NCI-H748 (cell line): ENCODE measurements at regions not wholly inside any gene's neighbourhood (a gene's known extent, or its start where the extent isn't known, plus 50 kb on each side); places are given as distances from the start of the nearest gene placed in this dataset.

ENCODE experiments used
- DNase-seq: peaks from one replicate; lab custom pipeline; 2025; ENCODE audit not compliant: unreplicated experiment; lab: John Stamatoyannopoulos, UW

DNA sequence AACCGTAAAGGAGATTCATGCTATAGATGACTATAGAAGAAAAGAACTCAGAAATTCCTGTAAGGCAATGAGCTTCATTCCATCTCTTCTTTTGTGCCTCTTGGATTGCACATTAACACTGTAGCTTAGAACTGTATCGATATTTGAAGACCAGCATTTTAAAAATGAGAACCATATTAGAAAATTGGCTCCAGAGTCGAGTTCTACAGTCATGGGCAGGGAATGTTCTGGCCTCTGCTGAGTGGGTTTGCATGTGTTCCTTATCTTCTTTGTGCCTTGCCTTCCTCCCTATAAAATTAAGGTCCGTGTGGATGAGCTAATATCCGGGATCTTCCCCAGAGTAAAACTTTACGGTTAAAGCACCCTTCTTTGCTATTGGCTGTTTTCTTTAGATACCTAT, 77.4 kb upstream of the PLCL2 start:
- no peak for DNase-seq

DNA sequence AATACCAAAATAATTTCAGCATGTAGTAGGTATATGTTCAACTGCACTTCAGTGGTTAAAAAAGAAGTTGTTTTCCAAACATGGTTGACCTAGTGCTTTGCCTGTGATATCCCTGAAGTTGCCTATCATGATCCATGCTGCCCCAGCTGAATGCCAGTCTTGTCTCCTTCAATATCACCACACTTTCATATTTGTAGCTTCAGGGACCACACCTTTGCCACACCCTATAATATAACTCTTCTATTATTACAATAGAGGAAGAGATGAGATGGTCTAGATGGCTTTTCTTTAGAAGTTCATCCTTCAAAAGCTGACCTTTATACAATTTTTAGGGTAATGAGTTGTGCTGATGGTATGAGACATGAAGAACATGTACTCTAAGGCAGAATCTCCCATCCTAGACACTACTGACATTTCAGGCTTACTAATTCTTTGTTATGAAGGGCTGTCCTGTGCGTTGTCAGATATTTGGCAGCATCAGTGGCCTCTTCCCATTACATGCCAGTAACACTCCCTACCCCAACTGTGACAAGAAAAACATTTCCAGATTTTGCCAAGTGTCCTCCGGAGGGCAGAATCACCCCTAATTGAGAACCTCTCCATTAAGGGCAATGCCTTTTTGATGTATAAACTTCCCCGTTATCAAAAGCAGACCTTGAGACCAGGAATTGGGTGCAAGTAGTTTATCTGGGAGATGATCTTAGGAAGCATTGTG, 76.2 kb upstream of the PLCL2 start:
- DNase-seq: no peak

DNA sequence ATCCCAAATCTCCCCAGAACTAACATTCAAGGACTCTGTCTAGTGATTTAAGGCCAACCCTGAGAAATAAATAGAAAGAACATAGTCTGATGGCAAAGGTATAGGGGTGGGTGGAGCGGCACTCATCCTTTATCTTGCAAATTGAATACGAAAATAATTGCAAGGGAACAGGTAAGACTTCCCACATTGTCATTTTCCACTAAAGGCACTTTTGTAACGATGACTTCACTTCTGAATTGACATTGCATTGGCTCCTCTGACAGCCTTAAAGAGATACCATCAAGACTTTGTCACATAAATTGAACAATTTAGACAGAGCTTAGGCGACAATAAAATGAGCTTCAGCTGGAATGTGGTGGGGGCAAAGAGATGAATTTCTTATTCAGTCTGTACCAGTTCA, 75.3 kb upstream of the PLCL2 start:
- DNase-seq: no peak

DNA sequence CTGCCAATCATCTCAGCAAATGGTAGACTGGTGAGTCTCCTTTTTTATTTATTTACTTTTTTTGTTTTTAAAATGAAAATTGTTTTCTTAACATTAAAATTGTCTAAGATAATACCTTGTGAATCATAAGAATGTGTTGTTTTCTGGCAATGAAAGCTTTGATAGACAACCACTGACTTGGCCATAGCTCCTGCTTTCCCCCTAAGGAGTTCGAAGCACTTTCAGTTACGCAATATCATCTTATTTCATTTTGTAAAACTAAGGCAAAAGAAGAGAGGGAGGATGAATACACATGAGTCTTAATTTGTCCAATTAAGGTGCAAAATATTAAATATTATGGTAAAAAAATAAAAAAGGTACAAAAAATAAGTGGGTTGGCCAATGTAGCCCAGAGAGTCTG, 74.8 kb upstream of the PLCL2 start:
- DNase-seq: no peak

DNA sequence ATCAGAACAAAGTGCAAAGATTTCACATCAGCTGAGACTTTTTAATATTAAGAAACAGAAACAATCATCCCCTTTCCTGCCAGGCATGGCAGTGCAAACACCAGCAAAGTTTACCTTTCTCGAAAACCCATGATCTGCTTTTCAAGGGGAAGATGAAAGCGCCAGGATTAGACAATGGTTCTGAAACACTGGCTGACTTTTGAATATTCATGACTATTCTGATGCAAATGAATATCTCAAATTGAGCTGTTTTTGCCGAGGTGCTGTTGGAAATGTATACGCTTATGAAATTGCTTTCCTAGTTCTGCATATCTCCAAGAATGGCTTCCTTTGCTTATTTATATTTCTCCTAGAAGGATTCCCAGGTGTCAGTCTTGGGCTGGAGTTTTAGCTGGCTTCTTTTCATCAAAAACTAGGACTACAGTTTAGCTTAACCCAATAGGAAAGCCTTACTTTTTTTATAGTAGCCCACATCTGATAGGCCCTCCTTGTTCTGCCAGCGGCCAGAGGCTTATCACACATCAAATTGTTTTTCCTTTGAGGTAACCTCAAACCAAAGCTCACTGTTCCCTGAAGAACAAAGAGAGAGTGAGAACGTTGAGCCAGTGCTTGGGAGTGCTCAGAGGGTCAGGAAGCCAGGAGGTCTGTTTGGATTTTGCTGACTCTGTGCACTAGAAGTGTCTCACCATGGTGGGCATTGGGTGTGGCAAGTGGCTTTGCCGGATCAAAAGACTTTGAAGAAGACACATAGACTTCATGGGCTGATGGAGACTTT, 74.0 kb upstream of the PLCL2 start:
- DNase-seq: no peak

DNA sequence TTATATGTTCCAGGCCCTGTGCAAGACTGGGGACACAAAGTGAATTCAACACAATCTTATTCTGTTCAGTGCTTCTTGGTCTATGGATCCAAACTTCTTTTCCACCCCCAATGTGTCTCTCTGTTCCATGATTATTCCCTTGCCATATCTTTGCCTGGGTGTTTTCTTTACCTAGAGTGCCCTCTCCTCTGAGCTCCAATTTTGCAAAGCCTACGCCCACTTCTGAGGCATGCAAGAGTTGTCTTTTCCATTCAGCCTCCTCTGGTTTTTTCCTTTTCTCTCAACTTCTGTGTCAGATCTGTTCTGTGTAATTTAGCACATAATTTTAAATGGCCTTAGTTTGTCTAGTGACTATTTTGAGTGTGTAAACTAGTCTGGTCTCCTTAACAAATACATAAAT, 72.8 kb upstream of the PLCL2 start:
- no peak for DNase-seq

DNA sequence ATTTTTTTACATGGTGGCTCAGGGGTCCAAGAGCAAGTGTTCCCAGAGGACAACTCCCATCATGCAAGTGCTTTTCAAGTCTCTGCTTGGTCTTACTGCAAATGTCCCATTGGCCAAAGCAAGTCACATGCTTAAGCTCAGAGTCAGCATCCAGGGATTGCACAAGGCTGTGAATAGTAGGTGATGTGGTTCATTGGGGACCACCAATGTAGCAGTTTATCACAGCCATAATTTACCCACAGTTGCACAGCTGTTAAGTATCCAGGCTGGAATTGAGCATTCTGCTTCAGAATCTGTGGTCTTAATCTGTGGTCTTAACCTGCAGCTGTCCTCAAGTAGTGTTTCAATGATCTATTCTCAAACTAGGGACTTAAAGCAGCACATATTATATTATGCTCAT, 71.4 kb upstream of the PLCL2 start:
- DNase-seq: no peak

DNA sequence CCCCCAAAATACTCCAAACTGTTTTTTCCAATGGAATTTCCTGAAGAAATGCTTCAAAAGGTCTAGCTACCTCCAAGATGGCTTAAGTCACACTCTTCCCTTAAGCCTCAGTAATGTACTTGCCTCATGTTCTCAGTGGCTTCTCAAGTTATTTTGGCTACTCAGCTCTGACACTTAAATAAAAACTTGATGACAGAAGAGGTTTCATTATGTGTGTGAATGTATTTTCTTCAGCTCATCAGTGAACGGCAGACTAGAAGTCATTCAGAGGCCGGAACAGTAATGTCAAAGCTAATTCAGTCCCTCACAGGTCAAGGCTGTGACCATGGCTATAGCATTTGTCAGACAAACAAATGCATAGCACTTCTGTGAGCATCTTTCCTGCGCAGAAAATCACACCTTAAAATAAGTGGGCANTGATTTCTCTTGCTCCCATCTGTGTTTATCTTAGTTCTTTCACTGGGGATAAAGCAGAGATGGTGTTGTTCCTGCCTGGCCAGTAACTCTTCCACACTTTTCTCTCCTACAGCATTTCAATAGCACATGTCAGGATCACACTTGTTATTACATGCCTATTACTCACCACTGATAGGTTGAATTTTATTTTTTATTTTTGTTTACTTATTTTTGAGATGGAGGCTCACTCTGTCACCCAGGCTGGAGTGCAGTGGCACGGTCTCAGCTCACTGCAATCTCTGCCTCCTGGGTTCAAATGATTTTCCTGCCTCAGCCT, 68.5 kb upstream of the PLCL2 start:
- no peak for DNase-seq

DNA sequence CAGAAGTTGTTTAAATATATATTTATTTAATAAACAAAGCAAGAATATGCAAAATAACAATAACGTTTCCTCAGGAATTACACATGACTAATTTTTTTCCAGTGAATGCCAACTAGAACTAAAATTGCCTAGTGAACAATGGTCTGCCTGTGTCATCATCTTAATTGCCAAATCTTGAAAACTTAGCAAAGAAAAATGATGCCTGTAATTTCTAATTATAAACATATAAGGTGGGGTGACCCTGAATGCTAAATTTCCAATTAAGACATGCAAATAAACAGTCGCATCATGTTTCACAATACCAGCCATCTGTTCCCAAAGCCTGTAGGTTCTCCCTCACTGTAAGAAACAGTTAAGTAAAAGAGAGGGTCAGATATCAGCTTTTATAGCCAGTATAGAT, 67.6 kb upstream of the PLCL2 start:
- DNase-seq: peak; percentile 2

DNA sequence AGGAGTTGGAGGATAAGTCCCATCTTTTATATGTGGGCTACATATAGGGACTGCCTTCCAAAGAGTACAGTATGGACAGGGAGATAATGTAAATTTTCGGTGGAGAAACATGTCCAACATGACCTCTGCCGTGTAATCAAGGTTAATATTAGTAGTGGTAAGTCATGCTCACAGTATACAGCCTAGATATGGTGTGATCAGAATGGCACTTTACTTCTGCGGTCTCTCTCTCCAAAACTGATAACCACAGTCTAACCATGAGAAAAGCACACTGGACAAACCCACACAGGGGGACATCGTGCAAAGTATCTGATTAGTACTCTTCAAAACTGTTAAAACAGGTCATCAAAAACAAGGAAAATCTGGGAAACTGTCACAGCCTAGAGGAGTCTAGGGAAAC, 66.6 kb upstream of the PLCL2 start:
- DNase-seq: no peak

DNA sequence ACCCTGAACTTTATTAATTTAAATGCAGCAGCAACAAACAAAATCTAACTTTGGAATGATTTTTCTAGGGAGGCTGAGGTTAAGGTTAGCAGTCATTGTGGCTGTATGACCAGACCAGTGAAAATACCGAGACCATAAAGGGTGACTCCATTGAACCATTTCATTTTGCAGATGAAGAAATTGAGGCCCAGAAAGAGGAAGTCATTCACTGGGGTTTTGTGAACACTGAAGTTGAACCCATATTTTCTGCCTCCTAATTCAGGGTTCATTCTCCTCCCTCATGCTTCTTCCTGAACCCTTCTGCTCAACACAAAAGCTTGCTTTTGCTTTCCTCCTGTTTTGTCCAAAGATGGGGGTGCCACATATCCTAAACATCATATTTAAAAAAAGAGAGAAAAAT, 65.8 kb upstream of the PLCL2 start:
- no peak for DNase-seq

DNA sequence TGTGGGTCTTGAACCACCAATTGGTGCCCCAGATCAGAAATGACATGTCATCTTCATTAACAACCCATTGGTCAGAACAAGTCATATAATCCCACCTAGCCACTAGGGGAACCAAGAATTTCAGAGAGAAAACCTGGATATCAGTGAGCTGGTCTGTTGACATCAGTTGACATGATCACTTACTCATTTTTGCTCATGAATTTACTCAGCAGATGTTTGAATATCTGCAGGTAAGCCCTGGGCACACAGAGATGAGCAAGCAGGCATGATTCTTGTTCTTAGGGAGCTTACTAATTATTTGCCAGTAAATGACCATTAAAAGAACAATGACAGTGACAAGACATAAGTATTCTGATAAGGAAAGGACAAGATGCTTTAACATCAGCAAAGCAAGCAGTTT, 64.3 kb upstream of the PLCL2 start:
- DNase-seq: no peak

DNA sequence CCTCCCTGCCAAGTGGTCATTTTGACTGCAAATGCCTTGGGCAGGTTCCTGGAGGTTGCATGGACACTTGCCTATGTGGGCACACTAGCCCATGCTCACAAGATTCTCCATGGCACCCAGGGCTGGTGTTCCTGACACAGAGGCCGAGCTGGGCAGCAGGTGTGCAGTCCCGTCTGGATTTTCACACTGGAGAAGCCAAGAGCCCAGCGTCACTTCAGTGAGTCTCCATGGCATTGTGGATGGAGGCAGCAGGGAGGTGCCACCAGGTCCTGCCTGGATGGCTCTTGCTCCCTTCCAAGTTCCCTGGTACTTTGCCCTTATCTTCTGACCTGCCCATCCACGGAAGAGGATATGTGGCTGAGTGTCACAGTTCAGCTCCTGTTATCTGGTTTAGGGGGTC, 63.7 kb upstream of the PLCL2 start:
- DNase-seq: no peak

DNA sequence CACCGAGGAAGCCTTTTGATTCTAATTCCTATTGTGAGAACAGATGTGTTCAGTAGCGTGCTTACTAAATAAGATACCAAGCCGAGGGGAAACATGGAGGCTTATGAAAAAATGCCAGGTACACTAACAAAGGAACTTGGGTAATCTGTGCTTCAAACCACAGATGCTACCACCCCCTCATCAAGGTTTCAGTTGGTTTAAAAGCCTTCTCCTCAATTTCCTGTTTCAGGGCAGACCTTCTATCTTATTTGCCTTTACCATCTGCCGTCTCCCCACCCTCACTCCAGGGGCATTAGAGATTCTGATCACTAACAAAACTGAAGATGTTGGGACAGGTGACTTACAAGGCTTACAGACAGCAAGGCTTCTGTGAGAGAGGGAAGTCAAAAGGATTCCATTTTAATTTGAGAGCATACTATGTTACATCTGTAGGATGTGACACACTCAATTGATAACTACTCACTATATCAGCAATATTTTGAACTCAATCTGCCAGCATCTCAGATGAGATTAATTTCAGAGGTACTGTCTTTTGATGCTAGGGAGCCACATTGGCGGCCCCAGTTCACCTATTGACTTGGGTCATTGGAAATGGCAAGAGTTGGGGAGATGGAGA, 60.6 kb upstream of the PLCL2 start:
- no peak for DNase-seq

DNA sequence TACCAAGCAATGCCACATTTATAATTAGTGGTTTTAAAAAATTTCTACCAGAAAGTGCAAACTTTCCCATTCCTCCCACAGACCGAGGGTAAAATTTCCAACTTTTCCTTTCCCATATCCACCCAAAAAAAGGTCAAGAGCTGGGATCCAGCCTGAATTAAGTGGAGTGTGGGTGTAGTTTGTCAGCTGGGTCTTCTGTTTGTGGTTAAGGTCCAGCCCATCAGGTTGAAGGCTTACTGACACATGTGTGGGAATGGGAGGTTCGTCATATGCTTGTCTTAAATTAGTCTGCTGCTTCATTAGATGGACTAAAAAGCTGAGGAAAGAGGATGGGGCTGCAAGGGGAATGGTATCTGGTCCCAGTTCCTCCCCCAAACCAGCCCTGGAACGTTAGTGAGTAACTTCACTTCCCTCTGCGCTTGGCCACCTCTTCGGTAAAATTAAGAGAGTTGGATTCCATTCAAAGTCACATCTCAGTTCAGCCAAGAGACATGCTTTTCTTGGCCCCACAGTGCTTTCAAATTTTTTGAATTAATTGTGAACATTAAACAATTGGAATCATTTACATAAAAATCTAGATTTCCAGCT, 59.0 kb upstream of the PLCL2 start:
- no peak for DNase-seq

DNA sequence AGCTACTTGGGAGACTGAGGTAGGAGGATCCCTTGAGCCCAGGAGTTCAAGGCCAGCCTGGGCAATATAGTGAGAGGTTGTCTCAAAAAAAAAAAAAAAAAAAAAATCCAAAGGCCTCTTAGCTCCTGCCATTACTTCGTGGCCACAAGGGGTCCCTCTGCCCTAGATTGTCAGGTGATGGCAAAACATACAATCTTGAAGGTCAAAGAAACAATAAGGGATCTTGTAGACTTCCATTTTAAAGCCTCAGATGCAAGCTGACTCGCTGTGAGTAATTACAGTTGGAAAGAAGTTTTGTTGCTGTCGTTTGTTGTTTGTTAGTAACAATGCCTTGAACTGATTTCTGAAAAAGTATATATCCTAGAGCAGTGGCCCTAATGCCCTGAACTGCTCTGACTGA, 55.9 kb upstream of the PLCL2 start:
- peak; percentile 8 for DNase-seq

DNA sequence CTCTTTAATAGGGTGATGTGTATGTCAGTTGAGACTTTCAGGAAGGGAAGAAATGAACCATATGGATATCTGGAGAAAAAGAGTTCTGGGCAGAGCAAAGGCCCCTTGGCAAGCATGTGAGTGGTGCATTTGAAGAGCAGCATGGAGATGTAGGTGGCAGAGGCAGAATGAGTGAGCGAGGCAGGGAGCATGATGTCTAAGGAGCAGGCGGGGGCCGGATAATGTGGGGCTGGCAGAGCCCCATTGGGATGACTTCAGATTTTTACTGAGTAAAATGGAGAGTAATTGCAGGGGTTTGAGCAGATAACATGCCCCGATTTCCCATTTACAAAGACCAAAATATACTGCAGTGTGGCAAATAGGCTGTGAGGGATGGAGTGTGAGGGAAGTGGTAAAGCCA, 52.9 kb upstream of the PLCL2 start:
- DNase-seq: no peak

DNA sequence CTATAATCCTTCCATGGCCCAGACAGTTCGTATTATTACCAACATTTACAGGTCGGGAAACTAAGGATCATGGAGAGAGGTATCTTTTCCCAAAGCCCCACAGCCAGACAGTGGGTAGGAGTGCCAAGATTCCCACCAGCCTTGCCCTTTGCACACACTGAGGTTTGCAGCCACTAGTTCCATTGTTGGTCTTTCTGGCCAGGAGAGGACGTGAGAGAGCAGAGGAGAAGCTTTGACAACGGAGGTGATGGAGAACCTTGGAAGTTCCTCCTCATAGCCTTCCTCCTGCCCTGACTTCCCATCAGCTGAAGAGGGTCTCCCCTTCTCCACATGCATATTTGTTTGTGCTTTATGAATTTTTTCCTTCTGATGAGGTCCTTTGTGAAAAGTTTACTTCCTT, 50.5 kb upstream of the PLCL2 start:
- DNase-seq: no peak

DNA sequence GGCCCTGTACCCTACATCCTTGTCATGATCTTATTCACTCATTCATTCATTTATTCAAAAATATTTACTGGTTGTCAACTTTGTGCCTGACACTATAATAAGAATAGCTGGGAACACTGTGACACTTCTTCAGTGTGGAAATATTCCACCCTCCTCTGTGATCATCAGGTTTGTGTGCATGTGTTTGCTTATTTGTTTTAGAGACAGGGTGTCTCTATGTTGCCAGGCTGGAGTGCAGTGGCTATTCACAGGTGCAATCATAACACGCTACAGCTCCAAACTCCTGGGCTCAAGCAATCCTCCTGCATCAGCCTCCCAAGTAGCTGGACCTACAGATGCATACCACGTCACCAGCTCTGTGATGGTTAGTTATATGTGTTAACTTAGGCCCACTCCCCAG, 50.0 kb upstream of the PLCL2 start:
- no peak for DNase-seq
